Duodenal mucosa (tissue), 2 donors: ENCODE measurements at regions not wholly inside any gene's neighbourhood (a gene's known extent, or its start where the extent isn't known, plus 50 kb on each side); places are given as distances from the start of the nearest gene placed in this dataset.

Experiments
- H3K27ac ChIP-seq: one replicate; pipeline ENCODE4 v1.7.0; 2013; ENCODE audit warnings: low read depth, low read length
- H3K27me3 ChIP-seq, 2 donors: one replicate each; pipeline ENCODE4 v1.7.0; 2013; ENCODE audit warnings: low read length in 2 of 2, control low read depth in 1 of 2; ENCODE audit not compliant: insufficient read depth in 2 of 2, control insufficient read depth in 1 of 2
- H3K36me3 ChIP-seq, 2 donors: one replicate each; pipeline ENCODE4 v1.7.0; 2013; ENCODE audit warnings: low read length in 2 of 2, control low read depth in 1 of 2; ENCODE audit not compliant: insufficient read depth in 2 of 2, control insufficient read depth in 1 of 2
- H3K4me1 ChIP-seq, 2 donors: one replicate each; pipeline ENCODE4 v1.7.0; 2013; ENCODE audit warnings: low read length in 2 of 2, control low read depth in 1 of 2; ENCODE audit not compliant: insufficient read depth in 2 of 2, control insufficient read depth in 1 of 2
- H3K4me3 ChIP-seq, 2 donors: one replicate each; pipeline ENCODE4 v1.7.0; 2013; ENCODE audit warnings: low read length in 2 of 2, low read depth in 1 of 2
- H3K9ac ChIP-seq, 2 donors: one replicate each; pipeline ENCODE4 v1.7.0; 2013; ENCODE audit warnings: low read length in 2 of 2, low read depth in 1 of 2
- H3K9me3 ChIP-seq, 2 donors: one replicate each; pipeline ENCODE4 v1.7.0; 2013; ENCODE audit warnings: low read length in 2 of 2, control low read depth in 1 of 2; ENCODE audit not compliant: control insufficient read depth in 1 of 2

GRCh38 chr1:63054184-63054583, 268.2 kb upstream of the FOXD3 start:
- Histone ChIP-seq H3K4me1 (no peaks in the 10 kb centered on the region), H3K9me3 (no peaks in the 10 kb centered on the region), H3K9ac (no peak overlapping the region), H3K4me3 (no peak overlapping the region), H3K27ac (no peak overlapping the region), H3K36me3 (no peaks in the 10 kb centered on the region), H3K27me3 (no peaks in the 10 kb centered on the region)

GRCh38 chr1:63063367-63063766, 259.0 kb upstream of the FOXD3 start:
- Histone ChIP-seq H3K36me3 (no peaks in the 10 kb centered on the region), H3K27ac (no peak overlapping the region), H3K4me3 (no peak overlapping the region), H3K27me3 (no peaks in the 10 kb centered on the region), H3K9ac (no peak overlapping the region), H3K9me3 (no peaks in the 10 kb centered on the region), H3K4me1 (no peaks in the 10 kb centered on the region)

GRCh38 chr1:63064135-63064534, 258.2 kb upstream of the FOXD3 start:
- Histone ChIP-seq H3K4me3 (no peak overlapping the region), H3K36me3 (no peaks in the 10 kb centered on the region), H3K27me3 (no peaks in the 10 kb centered on the region), H3K27ac (no peak overlapping the region), H3K9me3 (no peaks in the 10 kb centered on the region), H3K9ac (no peak overlapping the region), H3K4me1 (no peaks in the 10 kb centered on the region)

- Histone ChIP-seq H3K9ac (no peak overlapping the region), H3K27me3 (peaks cover 6 to 24% of the 10 kb centered on the region in 2 donors), H3K9me3 (no peaks in the 10 kb centered on the region), H3K4me3 (no peak overlapping the region), H3K36me3 (no peaks in the 10 kb centered on the region), H3K4me1 (no peaks in the 10 kb centered on the region), H3K27ac (no peak overlapping the region)
Measured at GRCh38 chr1:63068626-63069025, 253.7 kb upstream of the FOXD3 start.

- no peak overlapping the region for H3K4me3 ChIP-seq
Measured at GRCh38 chr1:63069214-63069613, 253.2 kb upstream of the FOXD3 start.

GRCh38 chr1:63073309-63074306, 248.8 kb upstream of the FOXD3 start:
- Histone ChIP-seq H3K9ac (no peak overlapping the region), H3K27ac (no peak overlapping the region), H3K27me3 (peaks cover 26 to 41% of the 10 kb centered on the region in 2 donors), H3K4me1 (peaks cover 0 to 4% of the 10 kb centered on the region in 2 donors), H3K4me3 (peak overlapping the region in 1 of 2 donors; percentile 40), H3K9me3 (peaks cover 2 to 6% of the 10 kb centered on the region in 2 donors), H3K36me3 (no peaks in the 10 kb centered on the region)

More at GRCh38 chr1:63069214-63069613, 253.2 kb upstream of the FOXD3 start:
- no peaks in the 10 kb centered on the region for H3K9me3 ChIP-seq
- no peak overlapping the region for H3K27ac ChIP-seq
- no peaks in the 10 kb centered on the region for H3K36me3 ChIP-seq
- peaks cover 0 to 4% of the 10 kb centered on the region in 2 donors for H3K4me1 ChIP-seq
- H3K27me3 ChIP-seq = peaks cover 11 to 29% of the 10 kb centered on the region in 2 donors
- no peak overlapping the region for H3K9ac ChIP-seq

GRCh38 chr1:63074321-63074720, 248.0 kb upstream of the FOXD3 start:
- Histone ChIP-seq H3K4me3 (no peak overlapping the region), H3K36me3 (no peaks in the 10 kb centered on the region), H3K9ac (no peak overlapping the region), H3K27me3 (peaks cover 26 to 41% of the 10 kb centered on the region in 2 donors), H3K4me1 (peaks cover 0 to 4% of the 10 kb centered on the region in 2 donors), H3K27ac (no peak overlapping the region), H3K9me3 (peaks cover 2 to 6% of the 10 kb centered on the region in 2 donors)

GRCh38 chr1:63082766-63083165, 239.6 kb upstream of the FOXD3 start:
- H3K9ac ChIP-seq = no peak overlapping the region
- H3K36me3 ChIP-seq = no peaks in the 10 kb centered on the region
- H3K9me3 ChIP-seq = no peaks in the 10 kb centered on the region
- no peak overlapping the region for H3K27ac ChIP-seq
- H3K27me3 ChIP-seq = no peaks in the 10 kb centered on the region
- H3K4me1 ChIP-seq = no peaks in the 10 kb centered on the region
- H3K4me3 ChIP-seq = no peak overlapping the region

GRCh38 chr1:63087966-63088365, 234.4 kb upstream of the FOXD3 start:
- no peaks in the 10 kb centered on the region for H3K36me3 ChIP-seq
- H3K27ac ChIP-seq = no peak overlapping the region
- H3K4me1 ChIP-seq = no peaks in the 10 kb centered on the region
- no peaks in the 10 kb centered on the region for H3K27me3 ChIP-seq
- H3K9me3 ChIP-seq = no peaks in the 10 kb centered on the region
- H3K4me3 ChIP-seq = no peak overlapping the region
- H3K9ac ChIP-seq = no peak overlapping the region

- Histone ChIP-seq H3K9me3 (no peaks in the 10 kb centered on the region), H3K27ac (no peak overlapping the region), H3K4me1 (no peaks in the 10 kb centered on the region), H3K4me3 (no peak overlapping the region), H3K9ac (no peak overlapping the region), H3K27me3 (peaks cover 0 to 2% of the 10 kb centered on the region in 2 donors), H3K36me3 (no peaks in the 10 kb centered on the region)
Measured at GRCh38 chr1:63099188-63099587, 223.2 kb upstream of the FOXD3 start.
